CD4-positive, alpha-beta memory T cell (primary cell): ENCODE measurements at regions not wholly inside any gene's neighbourhood (a gene's known extent, or its start where the extent isn't known, plus 50 kb on each side); places are given as distances from the start of the nearest gene placed in this dataset.
A peak's percentile ranks its signal among the peaks of the same experiment; 100 is the strongest.

ENCODE experiments used
- CTCF ChIA-PET: fragments of 350-600 bp; sonication (Branson Sonifier 250); formaldehyde crosslinking; loops from one replicate; lab custom pipeline; 2021; ENCODE audit warnings: inconsistent platforms; ENCODE audit not compliant: partially characterized antibody; lab: Charles Lee
- POLR2A ChIA-PET: fragments of 350-600 bp; sonication (Branson Sonifier 250); formaldehyde crosslinking; loops from one replicate; lab custom pipeline; 2021; ENCODE audit not compliant: partially characterized antibody; lab: Charles Lee
- DNase-seq, 5 donors: peaks; one replicate each; pipeline versions ENCODE4 v3.0.0 to v3.0.0-alpha.2; 2020 to 2022; ENCODE audit warnings: mixed read lengths in 1 of 5
- H3K27ac ChIP-seq: one replicate; pipeline ENCODE4 v1.7.0; 2013; ENCODE audit warnings: low read depth, low read length
- H3K27me3 ChIP-seq: 2 replicates; pipeline ENCODE4 v1.7.0; 2013; ENCODE audit warnings: mild to moderate bottlenecking, low read length, moderate library complexity; ENCODE audit not compliant: insufficient read depth
- H3K36me3 ChIP-seq: 2 replicates; pipeline ENCODE4 v1.7.0; 2013; ENCODE audit warnings: mild to moderate bottlenecking, low read length, moderate library complexity; ENCODE audit not compliant: insufficient read depth
- H3K4me1 ChIP-seq: 2 replicates; pipeline ENCODE4 v1.7.0; 2013; ENCODE audit warnings: mild to moderate bottlenecking, low read length, moderate library complexity; ENCODE audit not compliant: insufficient read depth
- H3K4me3 ChIP-seq, 2 donors: one replicate each; pipeline ENCODE4 v1.7.0; 2013; ENCODE audit warnings: low read length in 2 of 2, mild to moderate bottlenecking in 1 of 2
- H3K9me3 ChIP-seq, 2 donors: one replicate each; pipeline ENCODE4 v1.7.0; 2013; ENCODE audit warnings: low read length in 2 of 2, control low read depth in 1 of 2; ENCODE audit not compliant: control insufficient read depth in 1 of 2
- H3K27ac Mint-ChIP-seq, 7 donors: one replicate each; pipeline ENCODE4 v1.8.0; 2020 to 2021; ENCODE audit warnings: mixed read lengths in 7 of 7, mild to moderate bottlenecking in 6 of 7, inconsistent platforms in 3 of 7, moderate library complexity in 3 of 7
- H3K27me3 Mint-ChIP-seq, 2 donors: one replicate each; pipeline ENCODE4 v1.8.0; 2020 to 2021; ENCODE audit warnings: mixed read lengths in 2 of 2
- H3K36me3 Mint-ChIP-seq, 2 donors: one replicate each; pipeline ENCODE4 v1.8.0; 2020 to 2021; ENCODE audit warnings: mixed read lengths in 2 of 2, inconsistent platforms in 1 of 2, mild to moderate bottlenecking in 1 of 2
- H3K4me1 Mint-ChIP-seq, 4 donors: one replicate each; pipeline ENCODE4 v1.8.0; 2020 to 2021; ENCODE audit warnings: mixed read lengths in 4 of 4, mild to moderate bottlenecking in 1 of 4
- H3K4me3 Mint-ChIP-seq, 8 donors: one replicate each; pipeline ENCODE4 v1.8.0; 2020 to 2021; ENCODE audit warnings: mixed read lengths in 8 of 8, mild to moderate bottlenecking in 7 of 8, moderate library complexity in 6 of 8, inconsistent platforms in 3 of 8
- H3K9me3 Mint-ChIP-seq, 8 donors: one replicate each; pipeline ENCODE4 v1.8.0; 2020 to 2021; ENCODE audit warnings: mixed read lengths in 8 of 8, mild to moderate bottlenecking in 5 of 8, inconsistent platforms in 3 of 8, moderate library complexity in 1 of 8
- intact Hi-C: fragments of 100-400 bp; cut with micrococcal nuclease; formaldehyde crosslinking; loops from one replicate; pipeline ENCODE4 v1.15.1; 2023

DNA sequence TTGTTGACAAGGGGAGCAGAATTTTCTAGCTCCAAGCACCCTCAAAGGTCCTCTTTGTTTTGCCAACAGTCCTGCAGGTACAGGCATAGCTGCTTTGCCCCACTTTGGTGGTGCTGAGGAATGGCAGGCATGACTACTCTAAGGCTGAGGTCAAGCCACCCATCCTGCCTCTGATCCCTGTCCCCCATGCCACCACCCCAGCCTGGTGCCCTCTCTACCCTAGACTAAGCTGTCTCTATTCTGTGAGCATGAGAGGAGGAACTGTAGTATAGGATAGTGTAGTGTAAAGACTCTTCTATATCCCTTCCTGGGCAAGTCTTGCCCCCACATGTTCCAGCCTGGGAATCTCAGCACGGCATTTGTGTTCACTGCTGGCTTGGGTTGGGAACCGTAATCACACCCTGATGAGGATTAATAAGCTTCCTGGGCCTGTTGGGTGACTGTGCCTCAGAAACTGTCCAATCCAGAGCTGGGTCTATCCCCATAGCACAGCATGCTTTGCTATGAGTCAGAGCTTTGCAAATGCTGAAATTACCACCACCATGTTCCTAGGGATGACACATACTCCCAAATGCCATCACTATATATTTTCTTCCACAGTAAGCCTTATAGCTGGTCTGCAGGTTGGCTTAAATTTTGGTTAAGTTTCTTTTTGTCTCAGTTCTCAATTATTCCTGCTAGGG, 105.7 kb upstream of the PPP2R5A start:
- no peak overlapping the region for H3K4me3 ChIP-seq
- Mint-ChIP-seq H3K4me3 (no peak overlapping the region), H3K9me3 (no peaks in the 10 kb centered on the region), H3K4me1 (peaks cover 0 to 3% (median 3%) of the 10 kb centered on the region in 4 donors), H3K27me3 (peaks cover 0 to 1% of the 10 kb centered on the region in 2 donors), H3K36me3 (no peaks in the 10 kb centered on the region), H3K27ac (no peak overlapping the region)
- H3K27me3 ChIP-seq = no peaks in the 10 kb centered on the region
- no peak for DNase-seq
- POLR2A ChIA-PET = no interaction called here
- no peaks in the 10 kb centered on the region for H3K36me3 ChIP-seq
- no peak overlapping the region for H3K27ac ChIP-seq
- no peaks in the 10 kb centered on the region for H3K4me1 ChIP-seq
- intact Hi-C loops = loop anchor here (10.0 kb wide), 1 partner anchor 115 kb away; no protein-coding TSS in a partner anchor
- CTCF ChIA-PET = no interaction called here
- H3K9me3 ChIP-seq = no peaks in the 10 kb centered on the region

DNA sequence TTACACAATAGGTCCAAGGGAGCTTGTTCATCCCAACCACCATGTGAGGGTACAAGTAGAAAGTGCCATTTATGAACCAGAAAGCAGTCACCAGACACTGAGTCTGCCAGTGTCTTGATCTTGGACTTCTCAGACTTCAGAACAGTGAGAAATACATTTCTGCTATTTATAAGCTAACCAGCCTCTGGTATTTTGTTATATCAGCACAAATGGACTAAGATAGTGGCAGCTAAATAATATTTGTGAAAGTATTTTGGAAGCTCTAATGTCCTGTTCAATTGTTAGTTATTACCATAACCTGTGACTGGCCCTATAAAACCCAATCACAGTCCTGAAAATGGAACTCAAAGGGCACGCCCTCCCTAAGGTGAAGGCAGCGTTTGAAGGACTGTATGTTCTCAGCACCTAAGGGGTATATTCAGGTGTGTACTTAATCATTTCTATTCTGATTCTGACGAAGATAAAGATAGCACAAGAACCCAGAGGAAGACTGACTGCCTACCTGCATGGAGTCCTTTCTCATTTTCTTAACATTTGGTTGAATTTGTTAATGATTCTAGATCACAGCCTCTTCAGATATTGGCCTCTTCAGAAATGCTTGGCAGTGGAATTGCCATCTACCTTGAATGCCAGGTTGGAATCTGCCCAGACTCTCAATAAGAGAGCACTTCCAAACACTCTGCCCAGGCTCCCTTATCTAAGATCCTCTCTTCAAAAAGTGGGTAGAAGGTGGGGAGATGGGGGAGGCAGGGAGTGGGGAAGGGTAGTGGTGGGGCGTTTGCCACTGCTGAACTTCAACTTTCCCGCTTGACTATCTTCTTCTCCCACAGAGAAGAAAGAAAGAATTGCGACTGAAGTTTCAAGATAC, 104.0 kb upstream of the PPP2R5A start:
- Mint-ChIP-seq H3K4me1 (peaks cover 3 to 15% (median 7%) of the 10 kb centered on the region in 4 donors), H3K36me3 (no peaks in the 10 kb centered on the region), H3K4me3 (no peak overlapping the region), H3K9me3 (peaks cover 0 to 1% (median 0%) of the 10 kb centered on the region in 8 donors), H3K27ac (no peak overlapping the region), H3K27me3 (peaks cover 0 to 1% of the 10 kb centered on the region in 2 donors)
- no peak for DNase-seq
- H3K36me3 ChIP-seq = no peaks in the 10 kb centered on the region
- ChIA-PET POLR2A (no interaction called here), CTCF (interaction anchor here (0.7 to 0.9 kb wide), 2 partner anchors 200 to 274 kb away, joined by 3 read pairs; no protein-coding TSS in a partner anchor)
- peaks cover 2% of the 10 kb centered on the region for H3K4me1 ChIP-seq
- H3K27me3 ChIP-seq = no peaks in the 10 kb centered on the region
- no peak overlapping the region for H3K4me3 ChIP-seq
- no peak overlapping the region for H3K27ac ChIP-seq
- intact Hi-C loops = loop anchor here (10.0 kb wide), 1 partner anchor 114 kb away; no protein-coding TSS in a partner anchor
- H3K9me3 ChIP-seq = no peaks in the 10 kb centered on the region

DNA sequence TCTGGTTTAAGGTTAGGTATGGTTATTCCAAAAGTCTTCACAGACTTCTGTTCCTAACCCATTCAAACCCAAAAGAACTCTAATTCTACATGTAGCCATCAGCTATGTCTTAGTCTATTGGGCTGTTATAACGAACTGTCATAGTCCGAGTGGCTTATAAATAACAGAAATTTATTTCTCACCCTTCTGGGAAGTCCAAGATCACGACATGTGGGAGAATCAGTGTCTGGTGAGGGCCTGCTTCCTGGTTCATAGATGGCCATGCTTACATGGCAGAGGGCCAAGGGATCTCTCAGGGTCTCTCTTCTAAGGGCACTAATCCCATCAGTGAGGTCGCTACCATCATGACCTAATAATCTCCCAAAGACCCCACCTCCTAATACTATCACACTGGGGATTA, 103.0 kb upstream of the PPP2R5A start:
- POLR2A ChIA-PET = no interaction called here
- CTCF ChIA-PET = interaction anchor here (0.7 kb wide), 1 partner anchor 199 kb away, joined by 3 read pairs; no protein-coding TSS in a partner anchor
- Histone ChIP-seq H3K27ac (no peak overlapping the region), H3K4me3 (no peak overlapping the region), H3K27me3 (no peaks in the 10 kb centered on the region), H3K36me3 (no peaks in the 10 kb centered on the region), H3K9me3 (no peaks in the 10 kb centered on the region), H3K4me1 (peaks cover 11% of the 10 kb centered on the region)
- no peak overlapping the region for H3K4me3 Mint-ChIP-seq
- H3K4me1 Mint-ChIP-seq = peaks cover 8 to 24% (median 14%) of the 10 kb centered on the region in 4 donors
- no peak overlapping the region for H3K27ac Mint-ChIP-seq
- H3K27me3 Mint-ChIP-seq = peaks cover 0 to 1% of the 10 kb centered on the region in 2 donors
- intact Hi-C loops = loop anchor here (10.0 kb wide), 1 partner anchor 113 kb away; no protein-coding TSS in a partner anchor
- peaks cover 0 to 1% (median 0%) of the 10 kb centered on the region in 8 donors for H3K9me3 Mint-ChIP-seq
- no peak for DNase-seq
- no peaks in the 10 kb centered on the region for H3K36me3 Mint-ChIP-seq

DNA sequence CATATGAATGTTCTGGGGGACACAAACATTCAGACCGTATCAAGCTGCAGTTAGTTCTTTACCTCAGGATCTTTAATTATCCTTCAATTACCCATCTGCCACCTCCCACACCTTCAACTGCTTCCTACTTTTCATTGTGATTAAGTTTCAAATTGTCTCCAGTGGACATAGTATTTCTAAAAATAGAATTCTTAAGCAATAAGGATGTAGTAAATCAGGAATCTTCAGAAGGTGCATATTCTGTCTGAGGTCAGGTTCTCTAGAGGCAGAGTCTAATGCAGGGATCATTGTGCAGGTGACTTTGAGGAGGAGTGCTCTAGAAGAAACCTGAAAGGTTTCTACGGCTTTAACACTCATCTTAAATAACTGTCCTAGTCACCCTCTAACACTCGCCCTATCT, 102.6 kb upstream of the PPP2R5A start:
- intact Hi-C loops = loop anchor here (10.0 kb wide), 1 partner anchor 112 kb away; no protein-coding TSS in a partner anchor

DNA sequence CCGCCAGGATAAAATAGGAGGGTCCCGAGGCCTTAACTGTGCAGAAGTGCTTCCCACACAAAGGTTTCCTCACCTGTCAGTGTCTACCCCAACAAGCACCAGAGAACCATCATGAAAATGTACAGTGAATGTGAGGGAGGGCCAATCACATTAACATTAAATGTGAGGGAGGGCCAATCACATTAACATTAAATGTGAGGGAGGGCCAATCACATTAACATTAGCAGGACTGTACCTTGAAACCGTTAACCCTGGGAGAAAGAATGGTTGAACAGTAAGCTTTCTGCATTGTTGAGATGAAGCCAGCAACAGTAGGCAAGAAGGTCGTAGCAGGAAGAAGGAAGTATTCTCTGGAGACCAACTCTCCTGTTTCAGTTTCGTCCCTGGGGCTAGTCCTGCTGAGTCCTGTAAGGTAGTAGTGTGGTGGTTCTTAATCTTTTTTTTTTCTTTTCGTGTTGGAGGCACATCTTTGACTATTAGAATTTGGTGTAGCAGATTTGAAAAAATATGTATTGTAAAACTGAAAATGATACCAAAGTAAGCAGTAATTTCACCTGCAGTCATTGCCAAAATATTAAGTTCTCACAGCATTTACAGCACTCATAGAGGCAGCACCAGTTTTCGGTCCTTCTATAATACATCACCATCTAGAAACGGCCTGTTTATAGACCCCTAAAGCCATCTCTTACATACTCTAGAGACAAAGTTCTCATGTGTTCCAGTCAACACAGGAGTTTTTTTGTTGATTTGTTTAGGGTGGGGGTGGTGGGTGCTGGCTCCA, 98.6 kb upstream of the PPP2R5A start:
- CTCF ChIA-PET = no interaction called here
- Mint-ChIP-seq H3K9me3 (peaks cover 0 to 1% (median 0%) of the 10 kb centered on the region in 8 donors), H3K4me1 (peaks cover 8 to 44% (median 28%) of the 10 kb centered on the region in 4 donors), H3K4me3 (peak overlapping the region; percentile 68 to 93 (median 84)), H3K36me3 (no peaks in the 10 kb centered on the region), H3K27ac (peak overlapping the region in 6 of 7 donors; percentile 30 to 94 (median 90)), H3K27me3 (no peaks in the 10 kb centered on the region)
- Histone ChIP-seq H3K9me3 (no peaks in the 10 kb centered on the region), H3K27ac (no peak overlapping the region), H3K4me3 (peak overlapping the region in 1 of 2 donors; percentile 9), H3K36me3 (no peaks in the 10 kb centered on the region), H3K27me3 (no peaks in the 10 kb centered on the region), H3K4me1 (peaks cover 33% of the 10 kb centered on the region)
- intact Hi-C loops = loop anchor here (10.0 kb wide), 1 partner anchor 108 kb away; no protein-coding TSS in a partner anchor
- peak in 3 of 5 donors; percentile 10 to 22 (median 13) for DNase-seq
- POLR2A ChIA-PET = interaction anchor here (1.3 kb wide), 1 partner anchor 98 kb away, joined by 3 read pairs; no protein-coding TSS in a partner anchor

More for the DNA sequence above, 102.6 kb upstream of the PPP2R5A start:
- no peaks in the 10 kb centered on the region for H3K9me3 ChIP-seq
- H3K27ac ChIP-seq = no peak overlapping the region
- no peaks in the 10 kb centered on the region for H3K36me3 ChIP-seq
- ChIA-PET CTCF (interaction anchor here (0.6 to 0.7 kb wide), 2 partner anchors 11 to 199 kb away, joined by 3 read pairs; no protein-coding TSS in a partner anchor), POLR2A (no interaction called here)
- H3K4me1 ChIP-seq = peaks cover 15% of the 10 kb centered on the region
- H3K4me3 ChIP-seq = no peak overlapping the region
- Mint-ChIP-seq H3K27ac (no peak overlapping the region), H3K4me1 (peaks cover 8 to 28% (median 15%) of the 10 kb centered on the region in 4 donors), H3K4me3 (no peak overlapping the region), H3K27me3 (peaks cover 0 to 1% of the 10 kb centered on the region in 2 donors), H3K9me3 (peaks cover 0 to 1% (median 0%) of the 10 kb centered on the region in 8 donors), H3K36me3 (no peaks in the 10 kb centered on the region)
- DNase-seq = no peak
- no peaks in the 10 kb centered on the region for H3K27me3 ChIP-seq

DNA sequence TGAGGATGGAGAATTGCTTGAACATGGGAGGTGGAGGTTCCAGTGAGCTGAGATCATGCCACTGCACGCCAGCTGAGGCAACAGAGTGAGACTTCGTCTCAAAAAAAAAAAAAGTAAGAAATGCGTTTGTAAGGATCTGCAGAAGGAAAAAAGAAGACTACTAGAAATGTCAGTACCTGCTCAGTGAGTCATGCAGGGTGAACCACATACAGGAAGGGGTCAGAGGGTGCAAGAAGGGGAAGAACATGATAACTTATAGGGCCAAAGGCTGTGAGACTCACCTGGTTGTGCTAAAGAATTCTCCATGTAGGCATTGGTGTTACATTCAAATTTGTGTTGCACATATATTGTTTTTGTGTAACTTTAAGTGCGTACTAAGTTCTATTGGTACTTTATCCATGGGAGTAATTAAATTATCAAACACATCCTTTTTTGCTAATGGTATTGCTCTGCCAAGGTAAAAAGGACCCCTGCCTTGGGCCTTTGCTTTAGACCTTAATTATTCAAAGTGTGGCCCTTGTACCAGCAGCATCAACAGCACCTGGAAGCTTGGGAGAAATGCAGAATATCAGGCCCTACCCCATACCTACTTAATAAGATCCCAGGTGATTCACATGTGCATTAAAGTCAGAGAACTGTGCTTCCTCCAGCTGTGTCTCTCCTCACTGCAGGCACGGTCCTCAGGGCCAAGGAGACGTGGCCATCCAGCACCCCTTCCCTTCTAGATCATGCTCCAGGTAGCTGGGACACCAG, 96.4 kb upstream of the PPP2R5A start:
- DNase-seq = peak in 4 of 5 donors; percentile 4 to 61 (median 12)
- Histone ChIP-seq H3K4me3 (no peak overlapping the region), H3K27me3 (no peaks in the 10 kb centered on the region), H3K27ac (no peak overlapping the region), H3K36me3 (no peaks in the 10 kb centered on the region), H3K4me1 (peaks cover 33% of the 10 kb centered on the region), H3K9me3 (no peaks in the 10 kb centered on the region)
- Mint-ChIP-seq H3K4me1 (peaks cover 8 to 44% (median 28%) of the 10 kb centered on the region in 4 donors), H3K9me3 (peaks cover 0 to 1% (median 0%) of the 10 kb centered on the region in 8 donors), H3K36me3 (no peaks in the 10 kb centered on the region), H3K27ac (peak overlapping the region in 6 of 7 donors; percentile 0 to 59 (median 20)), H3K27me3 (no peaks in the 10 kb centered on the region), H3K4me3 (peak overlapping the region in 3 of 8 donors; percentile 18 to 25 (median 18))
- ChIA-PET POLR2A (no interaction called here), CTCF (no interaction called here)
- intact Hi-C loops = loop anchor here (10.0 kb wide), 1 partner anchor 106 kb away; no protein-coding TSS in a partner anchor
